HG03175 (cell line): ENCODE measurements at regions not wholly inside any gene's neighbourhood (a gene's known extent, or its start where the extent isn't known, plus 50 kb on each side); places are given as distances from the start of the nearest gene placed in this dataset.
A peak's percentile ranks its signal among the peaks of the same experiment; 100 is the strongest.
"Not testable (repeated sequence)": the region's sequence is repeated elsewhere in the genome, so short reads cannot be mapped to it uniquely, and the experiment has no call there.

ENCODE experiments used
- ATAC-seq: cut with Tn5 transposase; IDR thresholded peaks from one replicate; pipeline ENCODE4 v1.9.1; 2021; ENCODE audit warnings: mild to moderate bottlenecking, moderate library complexity; ENCODE audit not compliant: unreplicated experiment

DNA sequence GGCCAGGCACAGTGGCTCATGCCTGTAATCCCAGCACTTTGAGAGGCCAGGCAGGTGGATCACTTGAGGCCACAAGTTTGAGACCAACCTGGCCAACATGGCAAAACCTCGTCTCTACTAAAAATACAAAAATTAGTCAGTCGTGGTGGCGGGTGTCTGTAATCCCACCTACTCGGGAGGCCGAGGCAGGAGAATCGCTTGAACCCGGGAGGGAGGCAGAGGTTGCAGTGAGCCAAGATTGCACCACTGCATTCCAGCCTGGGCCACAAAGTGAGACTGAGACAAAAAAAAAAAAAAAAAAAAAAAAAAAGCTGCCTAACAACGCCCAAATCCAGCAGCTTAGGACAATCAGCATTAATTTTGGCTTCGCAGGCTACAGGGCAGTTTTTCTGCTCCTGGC is 167.1 kb downstream of the GOSR1 start:
- not testable (repeated sequence) for ATAC-seq

DNA sequence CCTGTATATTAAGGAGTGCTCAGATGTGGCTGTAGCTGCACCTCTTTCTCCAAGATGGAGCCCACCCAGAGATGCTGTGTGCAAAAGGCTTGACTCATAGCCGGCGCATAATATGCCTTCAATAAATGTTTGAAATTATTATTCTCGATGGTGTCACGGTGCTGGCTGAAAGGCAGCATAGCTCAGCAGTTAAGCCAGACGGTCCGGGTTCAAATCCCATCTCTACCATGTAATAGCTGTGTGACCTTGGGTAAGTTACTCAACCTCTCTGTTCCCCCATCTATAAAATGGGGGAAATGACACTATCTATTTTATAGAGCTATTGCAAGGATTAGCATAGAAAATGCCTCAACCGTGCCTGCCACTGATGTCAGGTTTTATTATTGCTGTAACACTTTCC is 164.2 kb downstream of the GOSR1 start:
- not testable (repeated sequence) for ATAC-seq

- not testable (repeated sequence) for ATAC-seq
Measured at GRCh38 chr17:30639391-30639790, 162.2 kb downstream of the GOSR1 start.

GRCh38 chr17:30638968-30639367 is 161.8 kb downstream of the GOSR1 start:
- ATAC-seq = not testable (repeated sequence)

- not testable (repeated sequence) for ATAC-seq
Measured at GRCh38 chr17:30631651-30632050, 154.4 kb downstream of the GOSR1 start.

DNA sequence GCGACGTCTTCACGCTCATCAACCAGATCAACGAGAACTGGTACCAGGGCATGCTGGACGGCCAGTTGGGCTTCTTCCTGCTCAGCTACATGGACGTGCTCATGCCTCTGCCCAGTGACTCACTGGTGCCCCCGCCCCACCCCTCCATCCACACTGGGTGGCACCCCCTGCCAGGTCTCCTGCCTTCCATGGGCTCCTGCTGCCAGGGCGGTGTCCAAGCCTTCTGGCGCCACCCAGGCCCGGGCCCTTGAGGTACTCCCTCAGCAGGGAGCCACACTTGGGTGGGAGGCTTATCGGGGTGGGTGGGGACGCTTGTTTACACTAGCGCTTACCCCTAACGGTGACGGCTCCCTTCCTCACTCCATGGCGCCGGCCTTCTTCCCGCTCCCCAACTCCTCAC is 148.2 kb downstream of the GOSR1 start:
- not testable (repeated sequence) for ATAC-seq

- not testable (repeated sequence) for ATAC-seq
Measured at GRCh38 chr17:30624180-30624579, 147.0 kb downstream of the GOSR1 start.

DNA sequence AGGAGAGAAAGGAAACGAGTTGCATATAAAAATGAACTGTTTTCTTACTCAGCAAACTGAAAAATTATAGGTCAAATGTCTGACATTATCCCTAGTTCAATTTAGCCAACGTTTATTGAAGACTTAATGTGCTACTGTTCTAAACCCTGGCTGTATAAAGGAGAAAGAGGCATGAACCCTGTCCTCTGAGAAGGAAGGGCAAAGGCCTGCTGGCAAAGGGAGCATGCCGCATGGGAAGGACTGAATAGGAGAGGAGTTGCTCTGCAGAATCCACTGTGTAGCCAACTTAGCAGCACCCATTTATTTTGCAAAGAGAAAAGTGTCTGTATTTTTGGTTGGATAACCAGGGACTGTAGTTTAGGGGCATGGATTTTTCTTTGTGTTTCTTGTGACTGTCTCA is 132.5 kb downstream of the GOSR1 start:
- ATAC-seq = not testable (repeated sequence)

GRCh38 chr17:30605523-30605922 is 128.3 kb downstream of the GOSR1 start:
- ATAC-seq = no peak

GRCh38 chr17:30605027-30605426 is 127.8 kb downstream of the GOSR1 start:
- no peak for ATAC-seq

- not testable (repeated sequence) for ATAC-seq
Measured at GRCh38 chr17:30602396-30602795, 125.2 kb downstream of the GOSR1 start.

GRCh38 chr17:30601984-30602383 is 124.8 kb downstream of the GOSR1 start:
- not testable (repeated sequence) for ATAC-seq

GRCh38 chr17:30600830-30601494 is 123.8 kb downstream of the GOSR1 start:
- ATAC-seq = peak; percentile 17

DNA sequence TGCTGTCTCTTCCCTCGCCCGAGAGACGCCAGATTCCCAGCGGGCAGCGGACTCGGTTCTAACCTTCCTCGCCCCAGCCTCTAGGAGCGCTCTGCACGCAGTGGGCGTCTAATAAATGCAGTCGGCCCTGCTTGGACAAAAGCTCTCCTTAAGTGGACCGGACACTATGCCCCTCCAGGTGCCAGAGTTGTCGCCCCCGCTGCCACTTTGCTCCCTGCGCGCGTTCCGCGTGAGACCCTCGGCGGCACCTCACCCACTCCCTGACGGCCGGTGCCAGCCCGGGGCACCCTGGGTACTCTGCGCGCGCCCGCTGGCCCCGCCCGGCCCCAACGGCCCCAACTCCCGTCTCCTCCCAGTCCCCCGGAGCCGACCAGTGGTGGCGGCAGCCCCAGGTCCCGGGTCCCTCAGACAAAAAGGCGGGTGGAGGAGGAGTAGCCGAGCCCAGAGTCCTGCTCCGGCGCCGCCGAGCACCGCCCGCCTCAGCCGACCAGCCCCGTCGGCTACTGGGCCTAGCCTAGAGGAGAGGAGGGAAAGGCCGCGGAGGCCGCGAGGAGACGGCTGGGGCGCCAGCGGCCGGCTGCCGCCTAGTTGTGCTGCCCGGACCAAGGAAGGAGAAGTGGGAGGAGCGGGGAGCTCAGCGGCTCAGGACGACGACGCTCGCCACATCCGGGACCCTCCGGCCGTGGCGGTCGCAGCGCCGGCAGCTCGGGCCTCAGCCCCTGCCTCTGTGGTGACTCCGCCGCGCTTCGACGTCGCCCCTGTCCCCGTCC is 123.0 kb downstream of the GOSR1 start:
- peak; percentile 78 for ATAC-seq

GRCh38 chr17:30599428-30600059 is 122.3 kb downstream of the GOSR1 start:
- ATAC-seq = no peak

- ATAC-seq = no peak
Measured at GRCh38 chr17:30597776-30598288, 120.6 kb downstream of the GOSR1 start.

GRCh38 chr17:30596948-30597775 is 120.0 kb downstream of the GOSR1 start:
- ATAC-seq = not testable (repeated sequence)

- ATAC-seq = not testable (repeated sequence)
Measured at GRCh38 chr17:30594953-30595371, 117.8 kb downstream of the GOSR1 start.

- ATAC-seq = no peak
Measured at GRCh38 chr17:30594223-30594952, 117.2 kb downstream of the GOSR1 start.
